Psoas muscle (tissue), 7 donors: ENCODE measurements at regions not wholly inside any gene's neighbourhood (a gene's known extent, or its start where the extent isn't known, plus 50 kb on each side); places are given as distances from the start of the nearest gene placed in this dataset.

ENCODE experiments used
- ATAC-seq, 4 donors: fragments of 200-7000 bp; cut with Tn5 transposase; one replicate each; pipeline ENCODE4 v1.9.1; 2020; ENCODE audit warnings: moderate library complexity in 3 of 4, mild to moderate bottlenecking in 2 of 4
- DNase-seq, 2 donors: peaks; one replicate each; pipeline ENCODE4 v3.0.0-alpha.2; 2020
- H3K27ac ChIP-seq: fragments of 200-600 bp; one replicate; pipeline ENCODE4 v1.8.0; 2022
- H3K27me3 ChIP-seq, 3 donors: fragments of 200-600 bp in 1 of 3; one replicate each; pipeline versions ENCODE4 v1.6.1 to v1.8.0; 2013 to 2022; ENCODE audit warnings: low read length in 2 of 3, mild to moderate bottlenecking in 2 of 3, moderate library complexity in 1 of 3; ENCODE audit not compliant: insufficient read depth in 3 of 3
- H3K36me3 ChIP-seq, 2 donors: fragments of 200-600 bp in 1 of 2; one replicate each; pipeline versions ENCODE4 v1.6.1 to v1.8.0; 2013 to 2022; ENCODE audit warnings: low read depth in 1 of 2, mild to moderate bottlenecking in 1 of 2, moderate library complexity in 1 of 2; ENCODE audit not compliant: insufficient read depth in 1 of 2
- H3K4me1 ChIP-seq: fragments of 200-600 bp; one replicate; pipeline ENCODE4 v1.8.0; 2022
- H3K4me3 ChIP-seq: fragments of 200-600 bp; one replicate; pipeline ENCODE4 v1.8.0; 2022; ENCODE audit warnings: mild to moderate bottlenecking
- H3K9me3 ChIP-seq: fragments of 200-600 bp; one replicate; pipeline ENCODE4 v1.8.0; 2022
- CTCF ChIP-seq: fragments of 200-600 bp; IDR thresholded peaks from one replicate; pipeline ENCODE4 v1.8.0; 2022; ENCODE audit warnings: antibody characterized with exemption
- WGBS, 3 donors: extraction: QIAGEN DNeasy Blood & Tissue Kit; methylation state at CpG; one replicate each; pipeline versions ENCODE4 v1.1.6 to v1.1.7; 2013; 5-methylcytosine and 5-hydroxymethylcytosine counted together
- intact Hi-C, 2 donors: fragments of 100-400 bp; cut with DNase I; formaldehyde crosslinking; loops; one replicate each; pipeline versions ENCODE4 v1.11.0 to v1.14.2; 2022
- donor health status: healthy with polysubstance abuse.
- donor health status: DM: no; HTN: no; CAD: no; lungs with moderate emphysema.
- donor health status: Bipolar disorder and iron deficiency.
- donor health status: healthy.
- donor health status: DM: yes; HTN: yes; CAD: no.
- donor health status: DM: no; HTN: no; CAD: no.
- donor health status: DM: yes; HTN: yes; CAD: no.

GRCh38 chr2:12965540-12966269, 249.0 kb downstream of the TRIB2 start:
- no peak for TF ChIP-seq CTCF
- intact Hi-C loops, result no loop called here
- no peaks in the 10 kb centered on the region for H3K36me3 ChIP-seq
- H3K4me3 ChIP-seq, result no peak overlapping the region
- H3K27ac ChIP-seq, result no peak overlapping the region
- no peaks in the 10 kb centered on the region for H3K4me1 ChIP-seq
- peaks cover 0 to 3% (median 0%) of the 10 kb centered on the region in 3 donors for H3K27me3 ChIP-seq
- DNase-seq (no peak), ATAC-seq (no peak)
- no peaks in the 10 kb centered on the region for H3K9me3 ChIP-seq

- Histone ChIP-seq H3K4me1 (no peaks in the 10 kb centered on the region), H3K36me3 (no peaks in the 10 kb centered on the region), H3K4me3 (no peak overlapping the region), H3K27me3 (no peaks in the 10 kb centered on the region), H3K27ac (no peak overlapping the region), H3K9me3 (no peaks in the 10 kb centered on the region)
- DNase-seq, result no peak
- TF ChIP-seq CTCF, result no peak
- intact Hi-C loops, result no loop called here
- WGBS, 3 donors, result 85 to 100% (median 96%) methylated on average over 1 of the region's 1 CpG
- ATAC-seq, result no peak
Observed at GRCh38 chr2:12967804-12968203, 251.1 kb downstream of the TRIB2 start.

GRCh38 chr2:12968399-12968798, 251.7 kb downstream of the TRIB2 start:
- no peaks in the 10 kb centered on the region for H3K4me1 ChIP-seq
- H3K9me3 ChIP-seq, result no peaks in the 10 kb centered on the region
- no peak for TF ChIP-seq CTCF
- no peaks in the 10 kb centered on the region for H3K36me3 ChIP-seq
- WGBS, 3 donors, result 93 to 95% (median 94%) methylated on average over 3 of the region's 3 CpGs
- H3K4me3 ChIP-seq, result no peak overlapping the region
- no peak for DNase-seq
- H3K27me3 ChIP-seq, result no peaks in the 10 kb centered on the region
- ATAC-seq, result no peak
- intact Hi-C loops, result no loop called here
- H3K27ac ChIP-seq, result no peak overlapping the region

- H3K9me3 ChIP-seq, result no peaks in the 10 kb centered on the region
- H3K4me1 ChIP-seq, result no peaks in the 10 kb centered on the region
- no peak for TF ChIP-seq CTCF
- intact Hi-C loops, result no loop called here
- no peaks in the 10 kb centered on the region for H3K36me3 ChIP-seq
- no peaks in the 10 kb centered on the region for H3K27me3 ChIP-seq
- H3K4me3 ChIP-seq, result no peak overlapping the region
- no peak overlapping the region for H3K27ac ChIP-seq
- no peak for DNase-seq
- ATAC-seq, result no peak
- 81 to 87% (median 84%) methylated on average over 4 of the region's 4 CpGs for WGBS, 3 donors
Observed at GRCh38 chr2:12970861-12971260, 254.1 kb downstream of the TRIB2 start.
